ENCODE measurements at regions not wholly inside any gene's neighbourhood (a gene's known extent, or its start where the extent isn't known, plus 50 kb on each side); places are given as distances from the start of the nearest gene placed in this dataset.
A peak's percentile ranks its signal among the peaks of the same experiment; 100 is the strongest.

DNA sequence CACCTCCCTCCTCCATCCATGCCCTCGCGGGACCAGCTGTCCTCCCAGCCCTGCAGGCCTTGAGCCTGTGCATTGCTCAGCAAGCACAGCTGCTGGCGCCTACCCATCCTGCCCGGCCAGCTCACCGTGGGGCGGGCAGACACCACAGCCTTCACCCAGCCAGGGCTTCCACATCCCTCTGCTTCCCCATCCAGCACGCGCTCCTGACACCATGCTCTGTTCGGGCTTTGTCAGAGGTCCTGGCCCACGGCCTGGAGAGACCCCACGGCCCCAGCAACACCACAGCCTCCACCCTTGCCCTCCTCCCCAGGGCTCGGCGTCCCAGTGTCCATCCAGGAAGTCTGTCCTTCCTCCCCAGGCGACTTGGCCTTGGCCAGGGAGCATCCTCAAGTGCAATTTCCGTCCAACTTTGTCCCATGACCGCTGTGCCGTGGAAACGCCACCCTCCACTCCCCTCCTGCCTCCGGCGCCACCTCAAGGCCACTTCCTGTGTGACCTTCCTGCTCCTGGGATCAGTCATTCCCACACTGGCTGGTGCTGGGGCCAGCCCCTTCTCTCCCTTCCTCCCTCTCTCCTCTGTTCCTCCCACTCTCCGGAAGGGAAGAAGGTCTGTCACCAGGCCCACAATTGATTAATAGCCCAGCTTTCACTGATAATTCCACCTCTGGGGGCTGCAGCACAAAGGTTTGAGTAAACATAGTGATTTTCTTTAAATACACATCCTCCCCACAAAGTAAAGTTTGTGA, 71.5 kb upstream of the SMNDC1 start:
- FAIRE-seq (no peak), DNase-seq (ENCODE audit: insufficient read length) (no peak)

DNA sequence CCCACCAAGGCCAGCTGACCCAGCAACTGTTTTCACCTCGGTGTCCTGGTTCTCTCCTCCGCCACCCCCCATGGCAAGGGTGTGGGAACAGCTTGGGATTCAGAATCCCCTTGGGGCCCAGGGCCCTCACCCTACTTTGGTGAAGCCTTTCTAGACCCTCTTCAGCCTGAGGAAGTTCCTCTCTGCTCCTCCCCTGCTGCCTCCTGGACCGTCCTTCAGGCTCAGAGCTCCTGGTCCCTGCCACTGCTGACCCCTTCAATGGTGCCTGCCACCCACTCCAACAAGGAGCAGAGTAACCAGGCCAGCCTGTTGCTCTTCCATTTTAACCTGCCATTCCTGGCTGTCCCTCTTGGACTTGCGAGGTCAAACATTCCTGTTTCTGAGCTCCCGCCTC, 72.0 kb upstream of the SMNDC1 start:
- TF ChIP-seq TAF1 (IDR thresholded peaks at IDR 0.05; ENCODE audit: borderline replicate concordance, low read depth, low read length) (no peak), POLR2A (IDR thresholded peaks at IDR 0.05; ENCODE audit: low read depth, low read length) (no peak), POLR2AphosphoS5 (IDR thresholded peaks at IDR 0.05; ENCODE audit: low read depth, low read length) (no peak)
- DNase-seq (ENCODE audit: insufficient read length) (no peak), FAIRE-seq (no peak)

More for the DNA sequence above, 71.5 kb upstream of the SMNDC1 start:
- TF ChIP-seq POLR2AphosphoS5 (IDR thresholded peaks at IDR 0.05; ENCODE audit: low read depth, low read length) = no peak
- no peak for TF ChIP-seq TAF1 (IDR thresholded peaks at IDR 0.05; ENCODE audit: borderline replicate concordance, low read depth, low read length)
- no peak for TF ChIP-seq POLR2A (IDR thresholded peaks at IDR 0.05; ENCODE audit: low read depth, low read length)

DNA sequence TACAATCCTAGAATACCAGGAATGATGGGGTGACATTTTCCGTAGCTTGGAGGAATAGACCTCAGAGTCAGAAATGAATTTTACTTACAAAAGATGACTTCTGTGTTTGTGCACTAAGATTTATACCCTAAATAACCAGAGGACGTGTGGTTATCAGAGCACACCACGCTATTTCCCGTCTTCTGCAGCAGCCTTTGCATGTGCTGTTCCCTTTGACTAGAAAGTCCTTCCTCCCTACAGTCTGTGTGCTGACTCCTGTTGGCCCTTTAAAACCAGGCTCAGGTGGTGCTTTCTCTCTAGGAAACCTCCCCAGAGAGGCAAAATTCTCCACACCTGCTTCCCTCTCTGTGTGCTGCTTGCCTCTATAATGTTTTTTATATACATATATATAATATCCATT, 73.3 kb upstream of the SMNDC1 start:
- TF ChIP-seq TAF1 (IDR thresholded peaks at IDR 0.05; ENCODE audit: borderline replicate concordance, low read depth, low read length) = no peak
- TF ChIP-seq POLR2AphosphoS5 (IDR thresholded peaks at IDR 0.05; ENCODE audit: low read depth, low read length) = no peak
- TF ChIP-seq POLR2A (IDR thresholded peaks at IDR 0.05; ENCODE audit: low read depth, low read length) = no peak
- no peak for FAIRE-seq
- DNase-seq (ENCODE audit: insufficient read length) = no peak

DNA sequence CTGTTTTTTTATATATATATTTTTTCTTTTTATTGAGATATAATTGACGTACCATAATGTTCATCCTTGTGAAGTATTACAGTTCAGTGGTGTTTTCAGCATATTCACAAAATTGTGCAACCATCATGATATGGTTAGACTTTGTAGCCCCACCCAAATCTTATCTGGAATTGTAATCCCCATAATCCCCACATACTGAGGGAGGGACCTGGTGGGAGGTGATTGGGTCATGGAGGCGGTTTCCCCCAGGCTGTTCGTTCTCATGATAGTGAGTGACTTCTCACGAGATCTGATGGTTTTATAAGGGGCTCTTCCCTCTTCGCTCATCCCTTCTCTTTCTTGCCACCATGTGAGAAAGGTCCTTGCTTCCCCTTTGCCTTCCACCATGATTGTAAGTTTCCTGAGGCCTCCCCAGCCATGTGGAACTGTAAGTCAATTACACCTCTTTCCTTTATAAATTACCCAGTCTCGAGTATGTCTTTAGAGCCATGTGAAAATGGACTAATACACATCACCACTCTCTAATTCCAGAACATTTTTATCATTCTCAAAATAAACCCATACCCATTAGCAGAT, 73.9 kb upstream of the SMNDC1 start:
- no peak for TF ChIP-seq POLR2A (IDR thresholded peaks at IDR 0.05; ENCODE audit: low read depth, low read length)
- DNase-seq (ENCODE audit: insufficient read length) (no peak), FAIRE-seq (no peak)

DNA sequence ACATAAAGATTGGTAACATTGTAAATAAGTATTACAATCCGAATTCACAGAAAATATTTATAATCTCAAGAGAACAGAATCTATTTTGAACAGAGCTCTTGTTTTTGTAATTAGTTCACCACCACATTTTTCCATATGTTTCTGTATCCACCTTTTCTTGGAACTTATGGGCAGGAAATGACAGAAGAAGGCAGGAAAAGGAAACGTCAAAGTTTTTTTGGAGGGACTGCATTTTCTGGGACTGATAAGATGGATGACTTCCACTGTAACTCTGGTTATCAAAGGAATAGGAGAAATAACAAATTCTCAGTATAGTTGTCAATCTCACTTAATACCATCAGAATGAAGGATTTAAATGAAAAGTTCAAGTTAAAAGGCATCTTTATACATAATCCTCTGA, 75.1 kb upstream of the SMNDC1 start:
- no peak for DNase-seq (ENCODE audit: insufficient read length)
- TF ChIP-seq POLR2A (IDR thresholded peaks at IDR 0.05; ENCODE audit: low read depth, low read length) (no peak), POLR2AphosphoS5 (IDR thresholded peaks at IDR 0.05; ENCODE audit: low read depth, low read length) (no peak), TAF1 (IDR thresholded peaks at IDR 0.05; ENCODE audit: borderline replicate concordance, low read depth, low read length) (no peak)
- no peak for FAIRE-seq

DNA sequence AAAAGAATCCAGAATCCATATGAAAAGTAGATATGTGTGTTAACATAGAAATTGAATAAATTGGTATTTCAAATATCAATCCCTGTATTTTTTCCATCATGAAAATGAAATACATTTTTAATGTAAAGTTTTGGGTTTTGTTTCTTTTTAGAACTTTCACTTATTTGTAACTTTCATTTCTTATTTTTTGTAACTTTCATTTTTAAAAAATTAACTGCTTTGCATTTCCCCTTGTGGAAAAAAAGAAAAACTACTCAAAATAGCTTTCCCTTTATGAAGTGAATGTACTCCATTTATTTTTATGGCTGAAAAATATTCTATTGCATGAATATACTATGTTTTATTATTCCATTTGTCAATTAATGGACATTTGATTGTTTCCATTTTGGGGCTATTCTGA, 75.6 kb upstream of the SMNDC1 start:
- TF ChIP-seq POLR2A (IDR thresholded peaks at IDR 0.05; ENCODE audit: low read depth, low read length) = no peak
- TF ChIP-seq TAF1 (IDR thresholded peaks at IDR 0.05; ENCODE audit: borderline replicate concordance, low read depth, low read length) = no peak
- TF ChIP-seq POLR2AphosphoS5 (IDR thresholded peaks at IDR 0.05; ENCODE audit: low read depth, low read length) = no peak
- FAIRE-seq (no peak), DNase-seq (ENCODE audit: insufficient read length) (no peak)

DNA sequence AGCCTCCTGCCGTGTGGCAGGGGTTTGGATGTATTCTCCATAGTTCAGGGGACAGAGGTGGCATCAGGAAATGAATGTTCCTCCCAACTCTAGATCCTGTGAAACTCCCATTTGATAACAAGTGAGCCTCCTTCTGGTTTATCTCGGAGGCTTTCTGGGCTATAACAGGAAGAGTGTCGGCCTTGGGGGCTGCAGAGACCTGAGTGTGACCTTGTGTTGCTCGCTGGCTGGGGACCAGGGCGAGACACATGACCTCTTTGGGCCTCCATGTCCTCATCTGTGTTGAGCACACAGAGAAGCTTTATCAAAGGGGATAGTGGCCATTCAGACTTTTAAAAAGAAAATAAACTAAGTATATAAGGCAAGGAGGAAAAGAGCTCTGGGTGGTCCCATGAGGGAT, 78.0 kb upstream of the SMNDC1 start:
- no peak for FAIRE-seq
- DNase-seq (ENCODE audit: insufficient read length) = no peak
- no peak for TF ChIP-seq POLR2AphosphoS5 (IDR thresholded peaks at IDR 0.05; ENCODE audit: low read depth, low read length)
- TF ChIP-seq TAF1 (IDR thresholded peaks at IDR 0.05; ENCODE audit: borderline replicate concordance, low read depth, low read length) = no peak
- TF ChIP-seq POLR2A (IDR thresholded peaks at IDR 0.05; ENCODE audit: low read depth, low read length) = no peak

DNA sequence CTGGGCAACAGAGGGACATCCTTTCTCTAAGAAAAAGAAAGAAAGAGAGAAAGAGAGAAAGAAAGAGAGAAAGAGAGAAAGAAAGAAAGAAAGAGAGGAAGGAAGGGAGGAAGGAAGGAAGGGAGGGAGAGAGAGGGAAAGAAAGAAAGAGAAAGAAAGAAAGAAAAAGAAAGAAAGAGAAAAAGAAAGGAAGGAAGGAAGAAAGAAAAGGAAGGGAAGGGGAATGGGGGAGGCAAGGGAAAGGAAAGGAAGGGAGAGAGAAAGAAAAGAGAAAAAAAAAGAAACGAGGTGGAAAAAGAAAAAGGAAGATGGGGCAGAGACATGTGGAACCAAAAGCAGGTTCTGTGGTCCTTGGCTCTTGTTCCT, 82.9 kb upstream of the SMNDC1 start:
- TF ChIP-seq POLR2A (IDR thresholded peaks at IDR 0.05; ENCODE audit: low read depth, low read length) (no peak), POLR2AphosphoS5 (IDR thresholded peaks at IDR 0.05; ENCODE audit: low read depth, low read length) (no peak), TAF1 (IDR thresholded peaks at IDR 0.05; ENCODE audit: borderline replicate concordance, low read depth, low read length) (no peak)
- FAIRE-seq = no peak
- DNase-seq (ENCODE audit: insufficient read length) = no peak

DNA sequence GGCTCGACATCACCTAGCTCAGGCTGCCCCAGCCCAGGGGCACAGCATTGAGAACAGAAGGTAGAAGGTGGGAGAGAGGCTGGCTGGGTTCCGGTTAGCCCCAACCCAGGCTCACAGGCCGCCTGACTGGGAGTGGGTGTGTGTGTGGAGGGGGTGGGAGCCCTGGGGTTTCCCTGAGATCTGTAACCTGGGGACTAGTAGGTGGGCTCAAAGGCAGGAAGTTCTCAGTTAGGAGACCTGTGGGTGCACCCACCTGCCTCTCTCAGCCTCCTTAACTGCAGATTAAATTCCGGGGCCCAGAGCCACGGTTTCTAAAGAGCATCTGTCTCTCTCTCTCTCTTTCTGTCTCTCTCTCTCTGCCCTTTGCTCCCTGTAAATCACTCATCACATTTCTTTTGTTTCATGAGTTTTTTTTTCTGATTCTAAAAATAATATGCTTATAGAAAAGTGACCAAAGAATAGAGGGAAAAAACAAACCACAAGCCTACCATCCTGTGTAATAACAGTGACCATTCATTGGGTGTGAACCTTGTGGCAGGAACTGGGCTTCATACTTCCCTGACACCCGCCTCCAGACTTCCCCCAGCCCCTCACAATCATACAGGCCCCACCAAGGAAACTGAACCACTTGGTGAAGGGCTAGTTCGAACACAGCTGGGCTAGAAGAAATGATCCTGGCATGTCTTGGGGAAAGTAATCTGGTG, 83.4 kb upstream of the SMNDC1 start:
- TF ChIP-seq POLR2AphosphoS5 (IDR thresholded peaks at IDR 0.05; ENCODE audit: low read depth, low read length) (no peak), TAF1 (IDR thresholded peaks at IDR 0.05; ENCODE audit: borderline replicate concordance, low read depth, low read length) (no peak), POLR2A (IDR thresholded peaks at IDR 0.05; ENCODE audit: low read depth, low read length) (no peak)
- DNase-seq (ENCODE audit: insufficient read length) (peak; percentile 59), FAIRE-seq (peak; percentile 85)

DNA sequence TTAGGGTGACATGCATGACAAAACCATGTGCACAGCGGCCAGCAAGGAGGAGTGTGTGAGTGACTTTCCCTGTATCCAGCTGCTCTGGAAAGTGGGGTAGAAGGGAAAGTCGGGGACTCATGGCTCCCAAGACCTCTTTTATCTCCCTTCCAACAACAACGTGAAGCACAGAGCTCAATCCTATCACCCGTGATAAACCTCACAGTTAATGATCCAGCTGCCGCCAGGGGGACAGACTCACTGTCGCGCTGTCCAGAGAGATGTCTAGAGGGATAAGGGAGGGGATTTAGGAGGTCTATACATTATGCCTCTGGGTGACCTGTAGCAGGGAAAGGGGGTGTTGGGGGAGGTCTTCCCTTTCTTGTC, 84.0 kb upstream of the SMNDC1 start:
- TF ChIP-seq POLR2A (IDR thresholded peaks at IDR 0.05; ENCODE audit: low read depth, low read length) = no peak
- TF ChIP-seq TAF1 (IDR thresholded peaks at IDR 0.05; ENCODE audit: borderline replicate concordance, low read depth, low read length) = no peak
- TF ChIP-seq POLR2AphosphoS5 (IDR thresholded peaks at IDR 0.05; ENCODE audit: low read depth, low read length) = no peak
- no peak for DNase-seq (ENCODE audit: insufficient read length)
- FAIRE-seq = peak; percentile 9

DNA sequence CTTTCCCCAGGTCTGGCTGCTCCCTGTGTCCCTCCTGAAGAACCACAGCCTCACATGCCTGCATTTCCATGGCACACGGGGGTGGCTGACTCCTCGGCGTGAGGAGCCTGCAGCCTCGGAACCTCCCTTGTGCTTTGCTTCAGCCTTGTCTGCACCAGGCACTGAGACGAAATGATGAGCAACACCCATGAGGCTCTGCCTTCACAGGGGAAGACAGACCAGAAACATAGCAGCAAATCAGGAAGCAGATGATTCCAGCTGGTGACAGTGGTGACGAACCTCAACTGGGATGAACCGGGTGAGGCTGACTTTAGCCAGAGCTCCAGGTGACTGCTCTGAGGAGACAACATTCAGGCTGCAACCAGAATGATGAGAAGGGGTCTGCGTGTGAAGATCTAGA, 84.5 kb upstream of the SMNDC1 start:
- TF ChIP-seq POLR2AphosphoS5 (IDR thresholded peaks at IDR 0.05; ENCODE audit: low read depth, low read length) = no peak
- no peak for TF ChIP-seq POLR2A (IDR thresholded peaks at IDR 0.05; ENCODE audit: low read depth, low read length)
- no peak for TF ChIP-seq TAF1 (IDR thresholded peaks at IDR 0.05; ENCODE audit: borderline replicate concordance, low read depth, low read length)
- DNase-seq (ENCODE audit: insufficient read length) (no peak), FAIRE-seq (peak; percentile 24)

DNA sequence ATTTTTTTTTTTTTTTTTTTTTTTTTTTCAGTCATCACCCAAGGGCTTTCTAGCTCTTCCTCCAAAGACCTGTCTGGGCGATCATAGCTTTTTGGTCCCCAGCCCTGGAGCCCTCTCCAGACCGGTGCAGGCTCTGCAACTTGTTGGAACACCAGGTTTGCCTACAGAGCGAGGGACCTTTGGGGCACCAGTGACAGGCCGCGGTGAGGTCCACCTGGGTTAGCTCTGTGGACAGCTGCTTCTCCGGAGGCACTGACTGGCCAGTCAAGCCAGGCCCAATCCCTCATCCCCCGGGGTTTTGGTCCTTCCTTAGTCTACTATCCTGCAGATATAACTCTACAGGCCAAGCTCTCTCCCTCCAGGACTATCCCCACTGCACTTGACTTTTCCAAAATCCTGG, 86.8 kb upstream of the SMNDC1 start:
- no peak for TF ChIP-seq TAF1 (IDR thresholded peaks at IDR 0.05; ENCODE audit: borderline replicate concordance, low read depth, low read length)
- no peak for TF ChIP-seq POLR2AphosphoS5 (IDR thresholded peaks at IDR 0.05; ENCODE audit: low read depth, low read length)
- no peak for TF ChIP-seq POLR2A (IDR thresholded peaks at IDR 0.05; ENCODE audit: low read depth, low read length)
- FAIRE-seq (no peak), DNase-seq (ENCODE audit: insufficient read length) (no peak)

All from GM12892 (cell line).